PC-9 (cell line): ENCODE measurements at regions not wholly inside any gene's neighbourhood (a gene's known extent, or its start where the extent isn't known, plus 50 kb on each side); places are given as distances from the start of the nearest gene placed in this dataset.

Source experiments
- BruUV-seq: library from RNA; stranded (reverse); fragments of 400-500 nt; replicated peaks from 2 replicates; lab custom pipeline; 2021; lab: Mats Ljungman, UMichigan
- CTCF ChIA-PET: fragments of 300-600 bp; sonication (Branson Sonifier 250); formaldehyde crosslinking; loops from one replicate; lab custom pipeline; 2022; ENCODE audit warnings: antibody characterized with exemption; lab: Charles Lee
- POLR2A ChIA-PET: fragments of 300-600 bp; sonication (Branson Sonifier 250); formaldehyde crosslinking; loops from one replicate; lab custom pipeline; 2022; ENCODE audit warnings: antibody characterized with exemption; ENCODE audit not compliant: unreplicated experiment; lab: Charles Lee
- DNase-seq, 2 experiments: peaks; one replicate each; pipeline versions ENCODE4 v3.0.0 to v3.0.0-alpha.2; 2015 to 2022; ENCODE audit warnings: mixed read lengths in 1 of 2
- H2AFZ ChIP-seq: fragments of 200-600 bp; sonication (generic); 2 replicates; pipeline ENCODE4 v1.8.1; 2017; ENCODE audit warnings: antibody characterized with exemption
- H3F3A ChIP-seq: fragments of 200-600 bp; sonication (generic); 2 replicates; pipeline ENCODE4 v1.8.1; 2017; ENCODE audit warnings: antibody characterized with exemption, mild to moderate bottlenecking, low read depth; ENCODE audit not compliant: insufficient read depth
- H3K27ac ChIP-seq: fragments of 200-600 bp; sonication (generic); 2 replicates; pipeline ENCODE4 v1.6.1; 2016; ENCODE audit warnings: mixed run types
- H3K27me3 ChIP-seq: fragments of 200-600 bp; sonication (generic); 2 replicates; pipeline ENCODE4 v1.6.1; 2016; ENCODE audit warnings: low read depth, mixed run types; ENCODE audit not compliant: insufficient read depth
- H3K36me3 ChIP-seq: fragments of 200-600 bp; sonication (generic); 2 replicates; pipeline ENCODE4 v1.6.1; 2016; ENCODE audit warnings: low read depth, mixed run types
- H3K4me1 ChIP-seq: fragments of 200-600 bp; sonication (generic); replicated peaks from 2 replicates; pipeline ENCODE4 v1.6.1; 2016; ENCODE audit warnings: mixed run types; ENCODE audit not compliant: insufficient read depth
- H3K4me2 ChIP-seq: fragments of 200-600 bp; sonication (generic); 2 replicates; pipeline ENCODE4 v1.6.1; 2017; ENCODE audit warnings: mixed run types
- H3K4me3 ChIP-seq: fragments of 200-600 bp; sonication (generic); 2 replicates; pipeline ENCODE4 v1.6.1; 2016; ENCODE audit warnings: mixed run types
- H3K79me2 ChIP-seq: fragments of 200-600 bp; sonication (generic); 2 replicates; pipeline ENCODE4 v1.6.1; 2017; ENCODE audit warnings: low read depth, mixed run types
- H3K9me2 ChIP-seq: fragments of 200-600 bp; sonication (generic); 2 replicates; pipeline ENCODE4 v1.8.1; 2017; ENCODE audit warnings: mild to moderate bottlenecking; ENCODE audit not compliant: insufficient read depth
- H3K9me3 ChIP-seq: fragments of 200-600 bp; sonication (generic); 2 replicates; pipeline ENCODE4 v1.8.1; 2016; ENCODE audit warnings: low read depth; ENCODE audit not compliant: insufficient read depth
- H4K20me1 ChIP-seq: fragments of 200-600 bp; sonication (generic); 2 replicates; pipeline ENCODE4 v1.8.1; 2017; ENCODE audit not compliant: insufficient read depth
- EZH2 ChIP-seq: fragments of 200-600 bp; sonication (generic); IDR thresholded peaks from 2 replicates; pipeline ENCODE4 v1.8.0; 2017; ENCODE audit warnings: antibody characterized with exemption, low read depth
- intact Hi-C: fragments of 100-400 bp; cut with micrococcal nuclease; formaldehyde crosslinking; loops from one replicate; pipeline ENCODE4 v1.10.0; 2022; ENCODE audit not compliant: unreplicated experiment
- TF ChIP-seq, protein P1 (sequence below): fragments of 200-600 bp; sonication (generic); conservative IDR thresholded peaks from 2 replicates; pipeline ENCODE4 v1.6.1; 2017; ENCODE audit warnings: mixed run types, antibody characterized with exemption, mild to moderate bottlenecking, moderate library complexity

- no peak overlapping the region for H3K4me2 ChIP-seq
- no peaks in the 10 kb centered on the region for H3K36me3 ChIP-seq
- TF ChIP-seq, protein P1, sequence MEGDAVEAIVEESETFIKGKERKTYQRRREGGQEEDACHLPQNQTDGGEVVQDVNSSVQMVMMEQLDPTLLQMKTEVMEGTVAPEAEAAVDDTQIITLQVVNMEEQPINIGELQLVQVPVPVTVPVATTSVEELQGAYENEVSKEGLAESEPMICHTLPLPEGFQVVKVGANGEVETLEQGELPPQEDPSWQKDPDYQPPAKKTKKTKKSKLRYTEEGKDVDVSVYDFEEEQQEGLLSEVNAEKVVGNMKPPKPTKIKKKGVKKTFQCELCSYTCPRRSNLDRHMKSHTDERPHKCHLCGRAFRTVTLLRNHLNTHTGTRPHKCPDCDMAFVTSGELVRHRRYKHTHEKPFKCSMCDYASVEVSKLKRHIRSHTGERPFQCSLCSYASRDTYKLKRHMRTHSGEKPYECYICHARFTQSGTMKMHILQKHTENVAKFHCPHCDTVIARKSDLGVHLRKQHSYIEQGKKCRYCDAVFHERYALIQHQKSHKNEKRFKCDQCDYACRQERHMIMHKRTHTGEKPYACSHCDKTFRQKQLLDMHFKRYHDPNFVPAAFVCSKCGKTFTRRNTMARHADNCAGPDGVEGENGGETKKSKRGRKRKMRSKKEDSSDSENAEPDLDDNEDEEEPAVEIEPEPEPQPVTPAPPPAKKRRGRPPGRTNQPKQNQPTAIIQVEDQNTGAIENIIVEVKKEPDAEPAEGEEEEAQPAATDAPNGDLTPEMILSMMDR, result no peak
- no peak for TF ChIP-seq EZH2
- intact Hi-C loops, result no loop called here
- H3K9me2 ChIP-seq, result no peaks in the 10 kb centered on the region
- POLR2A ChIA-PET, result no interaction called here
- H3K27ac ChIP-seq, result no peak overlapping the region
- H3K79me2 ChIP-seq, result no peaks in the 10 kb centered on the region
- DNase-seq, result no peak
- H3K4me1 ChIP-seq, result no peaks in the 10 kb centered on the region
- no peaks in the 10 kb centered on the region for H3K9me3 ChIP-seq
- H3K27me3 ChIP-seq, result no peaks in the 10 kb centered on the region
- H3F3A ChIP-seq, result no peaks in the 10 kb centered on the region
- no TSS peak for BruUV-seq
- no peaks in the 10 kb centered on the region for H4K20me1 ChIP-seq
- no peak overlapping the region for H3K4me3 ChIP-seq
- CTCF ChIA-PET, result no interaction called here
- H2AFZ ChIP-seq, result no peak overlapping the region
These were observed 68.6 kb upstream of the EPHA3 start for GRCh38 chr3:89038869-89039268.

GRCh38 chr3:89042236-89042835 is 65.1 kb upstream of the EPHA3 start:
- TF ChIP-seq, protein P1, result no peak
- no peak for TF ChIP-seq EZH2
- Histone ChIP-seq H3K79me2 (no peaks in the 10 kb centered on the region), H3F3A (no peaks in the 10 kb centered on the region), H4K20me1 (no peaks in the 10 kb centered on the region), H3K4me3 (no peak overlapping the region), H3K9me2 (no peaks in the 10 kb centered on the region), H2AFZ (no peak overlapping the region), H3K27me3 (no peaks in the 10 kb centered on the region), H3K36me3 (no peaks in the 10 kb centered on the region), H3K27ac (no peak overlapping the region), H3K9me3 (no peaks in the 10 kb centered on the region), H3K4me1 (no peaks in the 10 kb centered on the region), H3K4me2 (no peak overlapping the region)
- CTCF ChIA-PET, result no interaction called here
- POLR2A ChIA-PET, result no interaction called here
- BruUV-seq, result no TSS peak
- no peak for DNase-seq
- intact Hi-C loops, result no loop called here

GRCh38 chr3:89043406-89043932 is 64.0 kb upstream of the EPHA3 start:
- Histone ChIP-seq H3K36me3 (no peaks in the 10 kb centered on the region), H3K27ac (no peak overlapping the region), H3K9me2 (no peaks in the 10 kb centered on the region), H3K27me3 (no peaks in the 10 kb centered on the region), H3K4me2 (no peak overlapping the region), H2AFZ (no peak overlapping the region), H3K9me3 (no peaks in the 10 kb centered on the region), H3K79me2 (no peaks in the 10 kb centered on the region), H3K4me1 (no peaks in the 10 kb centered on the region), H3F3A (no peaks in the 10 kb centered on the region), H4K20me1 (no peaks in the 10 kb centered on the region), H3K4me3 (no peak overlapping the region)
- CTCF ChIA-PET, result no interaction called here
- POLR2A ChIA-PET, result no interaction called here
- intact Hi-C loops, result no loop called here
- TF ChIP-seq EZH2, result no peak
- TF ChIP-seq, protein P1, result no peak
- no TSS peak for BruUV-seq
- DNase-seq, result no peak
